NT2/D1 (cell line): ENCODE measurements at regions not wholly inside any gene's neighbourhood (a gene's known extent, or its start where the extent isn't known, plus 50 kb on each side); places are given as distances from the start of the nearest gene placed in this dataset.

Source experiments
- SUZ12 ChIP-seq: IDR thresholded peaks from 2 replicates; pipeline ENCODE4 v1.6.1; 2011; ENCODE audit not compliant: insufficient read length, insufficient read depth; ENCODE audit errors: extremely low read depth
- YY1 ChIP-seq: IDR thresholded peaks from 2 replicates; pipeline ENCODE4 v1.6.1; 2011; ENCODE audit not compliant: insufficient read length, insufficient read depth

DNA sequence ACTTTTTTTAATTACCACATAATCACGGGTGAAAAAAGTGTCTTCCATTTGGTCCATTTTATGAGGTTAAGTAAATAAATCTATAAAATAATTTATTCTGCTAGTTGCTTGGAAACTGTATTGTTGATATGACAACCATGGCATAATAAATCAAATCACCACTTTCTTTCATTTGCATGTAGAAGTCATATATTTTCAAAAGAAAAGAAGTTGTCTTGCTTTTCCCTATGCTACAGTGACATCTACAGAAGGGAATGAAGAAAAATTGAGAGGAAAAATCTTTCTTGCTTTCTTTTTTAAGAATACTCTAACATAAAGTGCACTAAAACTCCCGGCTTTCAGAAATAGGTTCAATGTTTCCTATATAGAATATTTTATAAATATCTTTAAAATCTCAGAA lies 228.5 kb downstream of the ZBBX start:
- TF ChIP-seq YY1 = no peak
- TF ChIP-seq SUZ12 = no peak
